ENCODE measurements at regions not wholly inside any gene's neighbourhood (a gene's known extent, or its start where the extent isn't known, plus 50 kb on each side); places are given as distances from the start of the nearest gene placed in this dataset.

- DNase-seq, result no peak
- Histone ChIP-seq H3K36me3 (replicated peaks) (no peaks in the 10 kb centered on the region), H3K27ac (no peak overlapping the region), H3K27me3 (replicated peaks) (no peaks in the 10 kb centered on the region), H3K4me3 (ENCODE audit: low read depth, low read length) (no peak overlapping the region)
- no peak for TF ChIP-seq CTCF (IDR thresholded peaks at IDR 0.05; ENCODE audit: low read depth, low read length, missing control alignments)
- in situ Hi-C loops (cut with HindIII; ENCODE audit: low pct_ligation_motif_present, low sequenced_read_pairs), result no loop called here
Measured at GRCh38 chr7:153444641-153445040, 607.6 kb upstream of the DPP6 start.

- no peak for TF ChIP-seq CTCF (IDR thresholded peaks at IDR 0.05; ENCODE audit: low read depth, low read length, missing control alignments)
- no peak overlapping the region for H3K4me3 ChIP-seq (ENCODE audit: low read depth, low read length)
- H3K36me3 ChIP-seq (replicated peaks), result no peaks in the 10 kb centered on the region
- no peak for DNase-seq
- no peaks in the 10 kb centered on the region for H3K27me3 ChIP-seq (replicated peaks)
- in situ Hi-C loops (cut with HindIII; ENCODE audit: low pct_ligation_motif_present, low sequenced_read_pairs), result no loop called here
- no peak overlapping the region for H3K27ac ChIP-seq
Measured at GRCh38 chr7:153445641-153446040, 606.6 kb upstream of the DPP6 start.

- no peak for DNase-seq
- in situ Hi-C loops (cut with HindIII; ENCODE audit: low pct_ligation_motif_present, low sequenced_read_pairs), result no loop called here
- H3K36me3 ChIP-seq (replicated peaks), result no peaks in the 10 kb centered on the region
- no peak overlapping the region for H3K27ac ChIP-seq
- H3K27me3 ChIP-seq (replicated peaks), result no peaks in the 10 kb centered on the region
- no peak for TF ChIP-seq CTCF (IDR thresholded peaks at IDR 0.05; ENCODE audit: low read depth, low read length, missing control alignments)
- H3K4me3 ChIP-seq (ENCODE audit: low read depth, low read length), result no peak overlapping the region
Measured at GRCh38 chr7:153446490-153446889, 605.7 kb upstream of the DPP6 start.

- no peak overlapping the region for H3K27ac ChIP-seq
- no peaks in the 10 kb centered on the region for H3K36me3 ChIP-seq (replicated peaks)
- H3K27me3 ChIP-seq (replicated peaks), result no peaks in the 10 kb centered on the region
- no peak overlapping the region for H3K4me3 ChIP-seq (ENCODE audit: low read depth, low read length)
- in situ Hi-C loops (cut with HindIII; ENCODE audit: low pct_ligation_motif_present, low sequenced_read_pairs), result no loop called here
- DNase-seq, result no peak
- TF ChIP-seq CTCF (IDR thresholded peaks at IDR 0.05; ENCODE audit: low read depth, low read length, missing control alignments), result no peak
Measured at GRCh38 chr7:153447011-153447410, 605.2 kb upstream of the DPP6 start.

- in situ Hi-C loops (cut with HindIII; ENCODE audit: low pct_ligation_motif_present, low sequenced_read_pairs), result no loop called here
- TF ChIP-seq CTCF (IDR thresholded peaks at IDR 0.05; ENCODE audit: low read depth, low read length, missing control alignments), result no peak
- H3K36me3 ChIP-seq (replicated peaks), result no peaks in the 10 kb centered on the region
- H3K27me3 ChIP-seq (replicated peaks), result no peaks in the 10 kb centered on the region
- DNase-seq, result no peak
- H3K4me3 ChIP-seq (ENCODE audit: low read depth, low read length), result no peak overlapping the region
- H3K27ac ChIP-seq, result no peak overlapping the region
Measured at GRCh38 chr7:153452661-153453060, 599.5 kb upstream of the DPP6 start.

- no peaks in the 10 kb centered on the region for H3K27me3 ChIP-seq (replicated peaks)
- H3K27ac ChIP-seq, result no peak overlapping the region
- DNase-seq, result no peak
- H3K36me3 ChIP-seq (replicated peaks), result no peaks in the 10 kb centered on the region
- in situ Hi-C loops (cut with HindIII; ENCODE audit: low pct_ligation_motif_present, low sequenced_read_pairs), result no loop called here
- H3K4me3 ChIP-seq (ENCODE audit: low read depth, low read length), result no peak overlapping the region
- TF ChIP-seq CTCF (IDR thresholded peaks at IDR 0.05; ENCODE audit: low read depth, low read length, missing control alignments), result no peak
Measured at GRCh38 chr7:153454306-153454705, 597.9 kb upstream of the DPP6 start.

All from brain microvascular endothelial cell (primary cell).